NCI-H69 (cell line): ENCODE measurements at regions not wholly inside any gene's neighbourhood (a gene's known extent, or its start where the extent isn't known, plus 50 kb on each side); places are given as distances from the start of the nearest gene placed in this dataset.
"Not testable (repeated sequence)": the region's sequence is repeated elsewhere in the genome, so short reads cannot be mapped to it uniquely, and the experiment has no call there.

Experiments
- DNase-seq: peaks from one replicate; lab custom pipeline; 2025; lab: John Stamatoyannopoulos, UW

GRCh38 chr6:147674099-147674498 is 165.6 kb downstream of the SAMD5 start:
- DNase-seq, result no peak

- no peak for DNase-seq
These were observed 166.3 kb downstream of the SAMD5 start for GRCh38 chr6:147674794-147675193.

- no peak for DNase-seq
These were observed 166.8 kb downstream of the SAMD5 start for GRCh38 chr6:147675281-147675680.

GRCh38 chr6:147676495-147677199 is 168.2 kb downstream of the SAMD5 start:
- DNase-seq, result no peak

GRCh38 chr6:147677647-147678046 is 169.2 kb downstream of the SAMD5 start:
- peak; percentile 25 for DNase-seq

- no peak for DNase-seq
These were observed 169.8 kb downstream of the SAMD5 start for GRCh38 chr6:147678253-147678652.

GRCh38 chr6:147684906-147685305 is 176.4 kb downstream of the SAMD5 start:
- DNase-seq, result no peak

GRCh38 chr6:147689398-147689797 is 180.9 kb downstream of the SAMD5 start:
- no peak for DNase-seq

GRCh38 chr6:147691446-147691845 is 183.0 kb downstream of the SAMD5 start:
- DNase-seq, result no peak

GRCh38 chr6:147693181-147693580 is 184.7 kb downstream of the SAMD5 start:
- DNase-seq, result peak; percentile 88

GRCh38 chr6:147694556-147694955 is 186.1 kb downstream of the SAMD5 start:
- DNase-seq, result not testable (repeated sequence)

GRCh38 chr6:147695819-147696218 is 187.3 kb downstream of the SAMD5 start:
- no peak for DNase-seq

GRCh38 chr6:147699140-147699539 is 190.7 kb downstream of the SAMD5 start:
- DNase-seq, result no peak

GRCh38 chr6:147699637-147700036 is 191.1 kb downstream of the SAMD5 start:
- DNase-seq, result no peak

- peak; percentile 10 for DNase-seq
These were observed 192.1 kb downstream of the SAMD5 start for GRCh38 chr6:147700436-147701209.

GRCh38 chr6:147704691-147705090 is 196.2 kb downstream of the SAMD5 start:
- no peak for DNase-seq

GRCh38 chr6:147707524-147707923 is 199.0 kb downstream of the SAMD5 start:
- peak; percentile 46 for DNase-seq

- no peak for DNase-seq
These were observed 199.7 kb downstream of the SAMD5 start for GRCh38 chr6:147708170-147708569.

- peak; percentile 24 for DNase-seq
These were observed 201.1 kb downstream of the SAMD5 start for GRCh38 chr6:147709396-147710272.

- DNase-seq, result no peak
These were observed 202.4 kb downstream of the SAMD5 start for GRCh38 chr6:147710890-147711289.

GRCh38 chr6:147711476-147711875 is 203.0 kb downstream of the SAMD5 start:
- peak; percentile 86 for DNase-seq

- DNase-seq, result no peak
These were observed 204.4 kb downstream of the SAMD5 start for GRCh38 chr6:147712841-147713240.
